Neural progenitor cell (in vitro differentiated cells): ENCODE measurements at regions not wholly inside any gene's neighbourhood (a gene's known extent, or its start where the extent isn't known, plus 50 kb on each side); places are given as distances from the start of the nearest gene placed in this dataset.

Source experiments
- DNase-seq: peaks from one replicate; pipeline ENCODE4 v3.0.0-alpha.2; 2016; ENCODE audit warnings: low spot score
- H2AFZ ChIP-seq: fragments of 200-600 bp; sonication (generic); replicated peaks from 2 replicates; pipeline ENCODE4 v1.6.1; 2016; ENCODE audit warnings: antibody characterized with exemption
- H3F3A ChIP-seq: fragments of 200-600 bp; sonication (generic); 2 replicates; pipeline ENCODE4 v1.6.1; 2016; ENCODE audit warnings: antibody characterized with exemption, low read depth
- H3K27ac ChIP-seq: fragments of 200-600 bp; sonication (generic); 2 replicates; pipeline ENCODE4 v1.5.1; 2016; ENCODE audit warnings: mild to moderate bottlenecking
- H3K27me3 ChIP-seq: fragments of 200-600 bp; sonication (generic); 2 replicates; pipeline ENCODE4 v1.6.1; 2016; ENCODE audit warnings: mild to moderate bottlenecking, moderate library complexity
- H3K36me3 ChIP-seq: fragments of 200-600 bp; sonication (generic); 2 replicates; pipeline ENCODE4 v1.5.1; 2016
- H3K4me1 ChIP-seq: fragments of 200-600 bp; sonication (generic); 2 replicates; pipeline ENCODE4 v1.6.1; 2016; ENCODE audit warnings: mixed run types
- H3K4me2 ChIP-seq: fragments of 200-600 bp; sonication (generic); 2 replicates; pipeline ENCODE4 v1.6.1; 2016
- H3K4me3 ChIP-seq: fragments of 200-600 bp; sonication (generic); 2 replicates; pipeline ENCODE4 v1.5.1; 2016
- H3K79me2 ChIP-seq: fragments of 200-600 bp; sonication (generic); 2 replicates; pipeline ENCODE4 v1.6.1; 2016; ENCODE audit warnings: low read depth
- H3K9ac ChIP-seq: fragments of 200-600 bp; sonication (generic); 2 replicates; pipeline ENCODE4 v1.6.1; 2016
- H3K9me3 ChIP-seq: fragments of 200-600 bp; sonication (generic); 2 replicates; pipeline ENCODE4 v1.5.1; 2016; ENCODE audit warnings: low read depth
- H4K20me1 ChIP-seq: fragments of 200-600 bp; sonication (generic); 2 replicates; pipeline ENCODE4 v1.6.1; 2016; ENCODE audit warnings: low read depth
- H3K27ac Mint-ChIP-seq: 3 replicates; pipeline ENCODE4 v1.8.0; 2021; ENCODE audit warnings: mixed read lengths
- H3K27me3 Mint-ChIP-seq: 2 replicates; pipeline ENCODE4 v1.8.0; 2022; ENCODE audit warnings: low read depth, mild to moderate bottlenecking, inconsistent platforms, moderate library complexity, mixed read lengths; ENCODE audit not compliant: insufficient read depth
- H3K36me3 Mint-ChIP-seq: 3 replicates; pipeline ENCODE4 v1.8.0; 2021; ENCODE audit warnings: mixed read lengths
- H3K4me1 Mint-ChIP-seq: 3 replicates; pipeline ENCODE4 v1.8.0; 2021; ENCODE audit warnings: mixed read lengths
- H3K4me3 Mint-ChIP-seq: 3 replicates; pipeline ENCODE4 v1.8.0; 2021; ENCODE audit warnings: mild to moderate bottlenecking, moderate library complexity, mixed read lengths
- H3K9me3 Mint-ChIP-seq: 3 replicates; pipeline ENCODE4 v1.8.0; 2020; ENCODE audit warnings: mixed read lengths
- CTCF ChIP-seq: fragments of 200-600 bp; sonication (generic); IDR thresholded peaks from 2 replicates; pipeline ENCODE4 v1.5.1; 2017; ENCODE audit warnings: antibody characterized with exemption, mild to moderate bottlenecking
- EZH2 ChIP-seq: fragments of 200-600 bp; sonication (generic); IDR thresholded peaks from 2 replicates; pipeline ENCODE4 v1.6.1; 2017; ENCODE audit warnings: antibody characterized with exemption, mild to moderate bottlenecking, moderate library complexity
- EZH2phosphoT487 ChIP-seq: fragments of 200-600 bp; sonication (generic); IDR thresholded peaks from 2 replicates; pipeline ENCODE4 v1.6.1; 2017; ENCODE audit warnings: antibody characterized with exemption

- no peak for DNase-seq
- H3K27ac Mint-ChIP-seq: no peak overlapping the region
- H3K27me3 Mint-ChIP-seq: peaks cover 2% of the 10 kb centered on the region
- H4K20me1 ChIP-seq: no peaks in the 10 kb centered on the region
- no peak overlapping the region for H3K27ac ChIP-seq
- TF ChIP-seq EZH2 (no peak), CTCF (no peak), EZH2phosphoT487 (no peak)
- H3K27me3 ChIP-seq: no peaks in the 10 kb centered on the region
- no peaks in the 10 kb centered on the region for H3K36me3 Mint-ChIP-seq
- H3K9me3 ChIP-seq: no peaks in the 10 kb centered on the region
- no peaks in the 10 kb centered on the region for H3F3A ChIP-seq
- H3K9ac ChIP-seq: no peak overlapping the region
- no peak overlapping the region for H3K4me2 ChIP-seq
- H3K4me1 ChIP-seq: no peaks in the 10 kb centered on the region
- no peak overlapping the region for H2AFZ ChIP-seq
- H3K4me3 ChIP-seq: no peak overlapping the region
- H3K4me3 Mint-ChIP-seq: no peak overlapping the region
- H3K36me3 ChIP-seq: no peaks in the 10 kb centered on the region
- H3K9me3 Mint-ChIP-seq: peaks cover 8% of the 10 kb centered on the region
- H3K79me2 ChIP-seq: no peaks in the 10 kb centered on the region
- H3K4me1 Mint-ChIP-seq: peaks cover 38% of the 10 kb centered on the region
These were observed 155.0 kb downstream of the NUAK1 start for GRCh38 chr12:105983622-105984320.

- Mint-ChIP-seq H3K36me3 (no peaks in the 10 kb centered on the region), H3K9me3 (peaks cover 8% of the 10 kb centered on the region), H3K4me1 (peaks cover 24% of the 10 kb centered on the region), H3K27me3 (peaks cover 4% of the 10 kb centered on the region), H3K4me3 (no peak overlapping the region), H3K27ac (no peak overlapping the region)
- Histone ChIP-seq H3K9me3 (no peaks in the 10 kb centered on the region), H3K9ac (no peak overlapping the region), H3K4me1 (no peaks in the 10 kb centered on the region), H4K20me1 (no peaks in the 10 kb centered on the region), H3K36me3 (no peaks in the 10 kb centered on the region), H3K4me3 (no peak overlapping the region), H3K4me2 (no peak overlapping the region), H3K27ac (no peak overlapping the region), H3K79me2 (no peaks in the 10 kb centered on the region), H3K27me3 (no peaks in the 10 kb centered on the region), H3F3A (no peaks in the 10 kb centered on the region), H2AFZ (no peak overlapping the region)
- no peak for DNase-seq
- TF ChIP-seq EZH2phosphoT487 (no peak), CTCF (no peak), EZH2 (no peak)
These were observed 153.4 kb downstream of the NUAK1 start for GRCh38 chr12:105985383-105985782.

GRCh38 chr12:105986779-105987684, 151.7 kb downstream of the NUAK1 start:
- peaks cover 10% of the 10 kb centered on the region for H3K4me1 Mint-ChIP-seq
- H3K27ac Mint-ChIP-seq: no peak overlapping the region
- H3K4me2 ChIP-seq: no peak overlapping the region

More at GRCh38 chr12:105986779-105987684, 151.7 kb downstream of the NUAK1 start:
- H3K36me3 Mint-ChIP-seq: no peaks in the 10 kb centered on the region
- no peak for DNase-seq
- Histone ChIP-seq H3K9me3 (no peaks in the 10 kb centered on the region), H3F3A (no peaks in the 10 kb centered on the region), H3K9ac (no peak overlapping the region), H3K4me3 (no peak overlapping the region), H2AFZ (no peak overlapping the region), H3K36me3 (no peaks in the 10 kb centered on the region), H3K79me2 (no peaks in the 10 kb centered on the region), H3K4me1 (no peaks in the 10 kb centered on the region), H3K27ac (no peak overlapping the region), H4K20me1 (no peaks in the 10 kb centered on the region), H3K27me3 (no peaks in the 10 kb centered on the region)
- H3K27me3 Mint-ChIP-seq: peaks cover 4% of the 10 kb centered on the region
- peaks cover 8% of the 10 kb centered on the region for H3K9me3 Mint-ChIP-seq
- no peak for TF ChIP-seq EZH2phosphoT487
- no peak for TF ChIP-seq EZH2
- no peak for TF ChIP-seq CTCF
- no peak overlapping the region for H3K4me3 Mint-ChIP-seq
